ENCODE measurements at regions not wholly inside any gene's neighbourhood (a gene's known extent, or its start where the extent isn't known, plus 50 kb on each side); places are given as distances from the start of the nearest gene placed in this dataset.

GRCh38 chr5:17872204-17872603, 237.9 kb downstream of the TAF11L14 start:
- ChIA-PET POLR2A (no interaction called here), CTCF (no interaction called here)
- H3K9me3 Mint-ChIP-seq, result no peaks in the 10 kb centered on the region
- no peaks in the 10 kb centered on the region for H3K27me3 Mint-ChIP-seq
- no peak for ATAC-seq (ENCODE audit: low read depth)
- no peak for DNase-seq
- no peak overlapping the region for H3K4me3 Mint-ChIP-seq
- no peak overlapping the region for H3K27ac Mint-ChIP-seq
- intact Hi-C loops (cut with micrococcal nuclease), result no loop called here
- no peak for TF ChIP-seq CTCF (IDR thresholded peaks at IDR 0.05)
- no peaks in the 10 kb centered on the region for H3K4me1 Mint-ChIP-seq
- no peaks in the 10 kb centered on the region for H3K36me3 Mint-ChIP-seq (ENCODE audit: low read depth)

GRCh38 chr5:17878541-17878940, 244.3 kb downstream of the TAF11L14 start:
- no peaks in the 10 kb centered on the region for H3K4me1 Mint-ChIP-seq
- ATAC-seq (ENCODE audit: low read depth) (no peak), DNase-seq (no peak)
- H3K9me3 Mint-ChIP-seq, result no peaks in the 10 kb centered on the region
- H3K4me3 Mint-ChIP-seq, result no peak overlapping the region
- intact Hi-C loops (cut with micrococcal nuclease), result no loop called here
- ChIA-PET CTCF (no interaction called here), POLR2A (no interaction called here)
- H3K27ac Mint-ChIP-seq, result no peak overlapping the region
- H3K36me3 Mint-ChIP-seq (ENCODE audit: low read depth), result no peaks in the 10 kb centered on the region
- TF ChIP-seq CTCF (IDR thresholded peaks at IDR 0.05), result no peak
- no peaks in the 10 kb centered on the region for H3K27me3 Mint-ChIP-seq

GRCh38 chr5:17879276-17879675, 245.0 kb downstream of the TAF11L14 start:
- DNase-seq, result no peak
- H3K4me1 Mint-ChIP-seq, result no peaks in the 10 kb centered on the region
- ChIA-PET POLR2A (no interaction called here), CTCF (no interaction called here)
- TF ChIP-seq CTCF (IDR thresholded peaks at IDR 0.05), result no peak
- no peaks in the 10 kb centered on the region for H3K9me3 Mint-ChIP-seq
- no peak for ATAC-seq (ENCODE audit: low read depth)
- no peaks in the 10 kb centered on the region for H3K27me3 Mint-ChIP-seq
- intact Hi-C loops (cut with micrococcal nuclease), result no loop called here
- no peak overlapping the region for H3K4me3 Mint-ChIP-seq
- no peak overlapping the region for H3K27ac Mint-ChIP-seq
- H3K36me3 Mint-ChIP-seq (ENCODE audit: low read depth), result no peaks in the 10 kb centered on the region

GRCh38 chr5:17880869-17881268, 246.6 kb downstream of the TAF11L14 start:
- H3K27ac Mint-ChIP-seq, result no peak overlapping the region
- ChIA-PET CTCF (no interaction called here), POLR2A (no interaction called here)
- no peaks in the 10 kb centered on the region for H3K36me3 Mint-ChIP-seq (ENCODE audit: low read depth)
- no peaks in the 10 kb centered on the region for H3K9me3 Mint-ChIP-seq
- DNase-seq (no peak), ATAC-seq (ENCODE audit: low read depth) (no peak)
- peaks cover 2% of the 10 kb centered on the region for H3K27me3 Mint-ChIP-seq
- no peaks in the 10 kb centered on the region for H3K4me1 Mint-ChIP-seq
- TF ChIP-seq CTCF (IDR thresholded peaks at IDR 0.05), result no peak
- H3K4me3 Mint-ChIP-seq, result no peak overlapping the region
- intact Hi-C loops (cut with micrococcal nuclease), result no loop called here

GRCh38 chr5:17882760-17883488, 248.7 kb downstream of the TAF11L14 start:
- Mint-ChIP-seq H3K27ac (no peak overlapping the region), H3K36me3 (ENCODE audit: low read depth) (no peaks in the 10 kb centered on the region), H3K4me1 (no peaks in the 10 kb centered on the region), H3K9me3 (no peaks in the 10 kb centered on the region), H3K4me3 (no peak overlapping the region), H3K27me3 (peaks cover 2% of the 10 kb centered on the region)
- intact Hi-C loops (cut with micrococcal nuclease), result no loop called here
- no peak for TF ChIP-seq CTCF (IDR thresholded peaks at IDR 0.05)
- POLR2A ChIA-PET, result no interaction called here
- CTCF ChIA-PET, result no interaction called here
- no peak for ATAC-seq (ENCODE audit: low read depth)
- DNase-seq, result no peak

All from activated B cell treated with CpG ODN at 0.5 μM for 24 hours (primary cell).